GM12865 (cell line): ENCODE measurements at regions not wholly inside any gene's neighbourhood (a gene's known extent, or its start where the extent isn't known, plus 50 kb on each side); places are given as distances from the start of the nearest gene placed in this dataset.

Source experiments
- DNase-seq: peaks from one replicate; pipeline ENCODE4 v3.0.0; 2010; ENCODE audit warnings: low read depth
- H3K4me3 ChIP-seq: 2 replicates; pipeline ENCODE4 v1.5.1; 2011; ENCODE audit warnings: mild to moderate bottlenecking, low read depth, low read length, control low read depth
- CTCF ChIP-seq: IDR thresholded peaks from 2 replicates; pipeline ENCODE4 v1.5.1; 2011; ENCODE audit warnings: low read length, control low read depth, low read depth, inconsistent platforms; ENCODE audit not compliant: insufficient read depth; ENCODE audit errors: missing control alignments

- no peak for TF ChIP-seq CTCF
- H3K4me3 ChIP-seq = no peak overlapping the region
- no peak for DNase-seq
These were observed 1053.2 kb downstream of the TAF11L14 start for GRCh38 chr5:18687429-18687828.

GRCh38 chr5:18699681-18700080 is 1065.4 kb downstream of the TAF11L14 start:
- H3K4me3 ChIP-seq = no peak overlapping the region
- DNase-seq = no peak
- no peak for TF ChIP-seq CTCF

GRCh38 chr5:18702821-18703220 is 1068.6 kb downstream of the TAF11L14 start:
- DNase-seq = no peak
- H3K4me3 ChIP-seq = no peak overlapping the region
- TF ChIP-seq CTCF = no peak

GRCh38 chr5:18712936-18713485 is 1078.8 kb downstream of the TAF11L14 start:
- no peak for DNase-seq
- TF ChIP-seq CTCF = no peak
- no peak overlapping the region for H3K4me3 ChIP-seq

GRCh38 chr5:18720002-18720401 is 1085.7 kb downstream of the TAF11L14 start:
- no peak overlapping the region for H3K4me3 ChIP-seq
- DNase-seq = no peak
- no peak for TF ChIP-seq CTCF

GRCh38 chr5:18732556-18733479 is 1098.6 kb downstream of the TAF11L14 start:
- DNase-seq = no peak
- no peak overlapping the region for H3K4me3 ChIP-seq
- no peak for TF ChIP-seq CTCF
